Left ventricle myocardium inferior (tissue), 1 donor: ENCODE measurements at regions not wholly inside any gene's neighbourhood (a gene's known extent, or its start where the extent isn't known, plus 50 kb on each side); places are given as distances from the start of the nearest gene placed in this dataset.

Experiments
- DNase-seq: peaks from one replicate; pipeline ENCODE4 v3.0.0-alpha.2; 2020
- H3K27ac ChIP-seq: fragments of 200-600 bp; replicated peaks from 2 replicates; pipeline ENCODE4 v1.8.0; 2021
- H3K27me3 ChIP-seq: fragments of 200-600 bp; 2 replicates; pipeline ENCODE4 v1.8.0; 2021; ENCODE audit warnings: low read depth
- H3K36me3 ChIP-seq: fragments of 200-600 bp; 2 replicates; pipeline ENCODE4 v1.8.0; 2021
- H3K4me1 ChIP-seq: fragments of 200-600 bp; 2 replicates; pipeline ENCODE4 v1.8.0; 2021
- H3K4me3 ChIP-seq: fragments of 200-600 bp; 2 replicates; pipeline ENCODE4 v1.8.0; 2021; ENCODE audit warnings: mild to moderate bottlenecking, moderate library complexity
- H3K9me3 ChIP-seq: fragments of 200-600 bp; replicated peaks from 2 replicates; pipeline ENCODE4 v1.8.0; 2021
- intact Hi-C: fragments of 100-400 bp; cut with micrococcal nuclease; formaldehyde crosslinking; loops from one replicate; pipeline ENCODE4 v1.11.0; 2022
- TF ChIP-seq, protein P1 (sequence below): fragments of 200-600 bp; IDR thresholded peaks from 2 replicates; pipeline ENCODE4 v1.8.0; 2021; ENCODE audit warnings: antibody characterized with exemption, mild to moderate bottlenecking, borderline replicate concordance
- donor health status: DM: no; HTN: yes; CAD: no; lungs with severe emphysema.

GRCh38 chr1:90189889-90190288 is 195.0 kb downstream of the ZNF326 start:
- Histone ChIP-seq H3K36me3 (no peaks in the 10 kb centered on the region), H3K4me3 (no peak overlapping the region), H3K27ac (no peak overlapping the region), H3K9me3 (no peaks in the 10 kb centered on the region), H3K4me1 (no peaks in the 10 kb centered on the region), H3K27me3 (no peaks in the 10 kb centered on the region)
- TF ChIP-seq, protein P1, sequence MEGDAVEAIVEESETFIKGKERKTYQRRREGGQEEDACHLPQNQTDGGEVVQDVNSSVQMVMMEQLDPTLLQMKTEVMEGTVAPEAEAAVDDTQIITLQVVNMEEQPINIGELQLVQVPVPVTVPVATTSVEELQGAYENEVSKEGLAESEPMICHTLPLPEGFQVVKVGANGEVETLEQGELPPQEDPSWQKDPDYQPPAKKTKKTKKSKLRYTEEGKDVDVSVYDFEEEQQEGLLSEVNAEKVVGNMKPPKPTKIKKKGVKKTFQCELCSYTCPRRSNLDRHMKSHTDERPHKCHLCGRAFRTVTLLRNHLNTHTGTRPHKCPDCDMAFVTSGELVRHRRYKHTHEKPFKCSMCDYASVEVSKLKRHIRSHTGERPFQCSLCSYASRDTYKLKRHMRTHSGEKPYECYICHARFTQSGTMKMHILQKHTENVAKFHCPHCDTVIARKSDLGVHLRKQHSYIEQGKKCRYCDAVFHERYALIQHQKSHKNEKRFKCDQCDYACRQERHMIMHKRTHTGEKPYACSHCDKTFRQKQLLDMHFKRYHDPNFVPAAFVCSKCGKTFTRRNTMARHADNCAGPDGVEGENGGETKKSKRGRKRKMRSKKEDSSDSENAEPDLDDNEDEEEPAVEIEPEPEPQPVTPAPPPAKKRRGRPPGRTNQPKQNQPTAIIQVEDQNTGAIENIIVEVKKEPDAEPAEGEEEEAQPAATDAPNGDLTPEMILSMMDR = no peak
- DNase-seq = no peak
- intact Hi-C loops = no loop called here

GRCh38 chr1:90187323-90187585 is 192.3 kb downstream of the ZNF326 start:
- no peaks in the 10 kb centered on the region for H3K4me1 ChIP-seq
- DNase-seq = no peak
- no peaks in the 10 kb centered on the region for H3K36me3 ChIP-seq
- no peak overlapping the region for H3K27ac ChIP-seq
- intact Hi-C loops = no loop called here
- no peaks in the 10 kb centered on the region for H3K27me3 ChIP-seq
- no peaks in the 10 kb centered on the region for H3K9me3 ChIP-seq
- TF ChIP-seq, protein P1 = no peak
- H3K4me3 ChIP-seq = no peak overlapping the region

DNA sequence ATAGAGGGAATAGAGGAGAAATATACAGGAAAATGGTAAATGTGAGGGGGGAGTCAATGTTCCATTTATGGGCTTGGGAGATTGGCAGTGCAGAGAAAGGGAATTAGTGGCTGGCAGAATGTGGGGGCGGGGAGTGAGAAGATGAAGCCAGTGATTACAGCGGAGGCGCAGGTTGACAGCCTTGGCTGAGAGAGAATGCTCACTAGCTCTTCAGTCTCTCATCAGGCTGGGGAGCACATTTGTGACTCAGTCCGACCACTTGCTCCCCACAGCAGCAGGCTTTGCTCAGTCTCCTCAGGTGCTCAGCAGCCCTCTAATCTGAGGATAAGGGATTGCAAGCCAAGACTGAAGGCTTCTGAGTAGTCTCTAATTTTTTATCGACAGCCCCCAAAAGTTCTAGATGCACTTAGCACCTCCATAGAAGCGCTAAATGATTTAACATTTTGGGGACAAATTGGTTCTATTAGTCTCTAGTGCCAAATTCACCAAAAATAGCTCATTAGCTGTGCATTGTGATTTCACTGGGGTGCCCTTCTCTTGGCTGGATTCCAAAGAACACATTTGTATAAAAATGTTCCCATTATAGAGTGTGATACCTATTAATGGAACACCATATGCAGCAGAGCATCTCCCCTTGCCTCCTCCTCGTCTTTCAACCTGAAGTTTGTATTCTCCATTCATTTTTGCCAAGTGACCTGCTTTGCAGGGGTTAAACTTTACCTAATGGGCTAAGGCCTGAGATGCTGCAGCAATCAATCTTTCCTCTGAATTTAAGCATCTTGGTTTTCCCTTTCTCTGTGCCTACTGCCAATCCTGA is 191.8 kb downstream of the ZNF326 start:
- Histone ChIP-seq H3K36me3 (no peaks in the 10 kb centered on the region), H3K27ac (no peak overlapping the region), H3K27me3 (no peaks in the 10 kb centered on the region), H3K4me1 (no peaks in the 10 kb centered on the region), H3K9me3 (no peaks in the 10 kb centered on the region), H3K4me3 (no peak overlapping the region)
- intact Hi-C loops = no loop called here
- DNase-seq = no peak
- TF ChIP-seq, protein P1 = no peak

DNA sequence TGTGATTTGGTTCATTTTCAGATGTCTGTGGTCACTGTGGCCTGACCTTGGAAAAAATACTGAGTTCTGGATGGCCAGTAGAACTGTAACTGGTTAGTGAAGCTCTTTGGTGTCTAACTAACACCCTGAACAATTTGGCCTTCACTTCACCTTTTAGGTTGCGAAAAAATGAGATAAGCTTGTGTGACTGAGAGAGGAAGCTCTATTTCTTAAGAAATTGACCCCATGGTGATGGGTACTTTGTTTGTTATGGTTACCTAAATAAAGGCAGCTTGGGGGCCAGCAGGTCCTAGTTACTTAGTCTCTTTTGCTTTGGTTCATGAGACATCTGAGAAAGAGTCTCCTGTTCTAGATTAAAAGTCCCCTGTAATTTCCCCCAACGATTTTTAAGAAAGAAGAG is 181.6 kb downstream of the ZNF326 start:
- Histone ChIP-seq H3K4me3 (no peak overlapping the region), H3K4me1 (no peaks in the 10 kb centered on the region), H3K27ac (no peak overlapping the region), H3K27me3 (no peaks in the 10 kb centered on the region), H3K36me3 (no peaks in the 10 kb centered on the region), H3K9me3 (peaks cover 3% of the 10 kb centered on the region)
- TF ChIP-seq, protein P1 = no peak
- intact Hi-C loops = no loop called here
- DNase-seq = no peak

GRCh38 chr1:90175490-90176167 is 180.7 kb downstream of the ZNF326 start:
- Histone ChIP-seq H3K27me3 (no peaks in the 10 kb centered on the region), H3K4me3 (no peak overlapping the region), H3K4me1 (no peaks in the 10 kb centered on the region), H3K27ac (no peak overlapping the region), H3K36me3 (no peaks in the 10 kb centered on the region), H3K9me3 (peaks cover 6% of the 10 kb centered on the region)
- DNase-seq = no peak
- intact Hi-C loops = no loop called here
- TF ChIP-seq, protein P1 = no peak
